ENCODE measurements at regions not wholly inside any gene's neighbourhood (a gene's known extent, or its start where the extent isn't known, plus 50 kb on each side); places are given as distances from the start of the nearest gene placed in this dataset.

GRCh38 chr11:45036733-45037132 lies 86.0 kb upstream of the TP53I11 start:
- no peak for DNase-seq (ENCODE audit: low spot score)

GRCh38 chr11:45037434-45038005 lies 86.8 kb upstream of the TP53I11 start:
- DNase-seq (ENCODE audit: low spot score), result no peak

- no peak for DNase-seq (ENCODE audit: low spot score)
Measured at GRCh38 chr11:45038923-45039322, 88.2 kb upstream of the TP53I11 start.

- DNase-seq (ENCODE audit: low spot score), result no peak
Measured at GRCh38 chr11:45041596-45041995, 90.9 kb upstream of the TP53I11 start.

GRCh38 chr11:45042560-45042959 lies 91.9 kb upstream of the TP53I11 start:
- DNase-seq (ENCODE audit: low spot score), result no peak

- DNase-seq (ENCODE audit: low spot score), result no peak
Measured at GRCh38 chr11:45043755-45044475, 93.2 kb upstream of the TP53I11 start.

GRCh38 chr11:45045683-45046471 lies 95.2 kb upstream of the TP53I11 start:
- DNase-seq (ENCODE audit: low spot score), result peak; percentile 59

- DNase-seq (ENCODE audit: low spot score), result no peak
Measured at GRCh38 chr11:45048313-45048841, 97.7 kb upstream of the TP53I11 start.

GRCh38 chr11:45048870-45049691 lies 97.4 kb upstream of the PRDM11 start:
- DNase-seq (ENCODE audit: low spot score), result no peak

- DNase-seq (ENCODE audit: low spot score), result no peak
Measured at GRCh38 chr11:45050111-45050510, 96.3 kb upstream of the PRDM11 start.

GRCh38 chr11:45051621-45052020 lies 94.8 kb upstream of the PRDM11 start:
- no peak for DNase-seq (ENCODE audit: low spot score)

- no peak for DNase-seq (ENCODE audit: low spot score)
Measured at GRCh38 chr11:45052361-45052760, 94.1 kb upstream of the PRDM11 start.

- no peak for DNase-seq (ENCODE audit: low spot score)
Measured at GRCh38 chr11:45053736-45054446, 92.5 kb upstream of the PRDM11 start.

GRCh38 chr11:45054956-45055355 lies 91.5 kb upstream of the PRDM11 start:
- no peak for DNase-seq (ENCODE audit: low spot score)

GRCh38 chr11:45056529-45056928 lies 89.9 kb upstream of the PRDM11 start:
- no peak for DNase-seq (ENCODE audit: low spot score)

GRCh38 chr11:45057938-45058646 lies 88.3 kb upstream of the PRDM11 start:
- no peak for DNase-seq (ENCODE audit: low spot score)

GRCh38 chr11:45058647-45058950 lies 87.8 kb upstream of the PRDM11 start:
- no peak for DNase-seq (ENCODE audit: low spot score)

- no peak for DNase-seq (ENCODE audit: low spot score)
Measured at GRCh38 chr11:45060707-45061106, 85.7 kb upstream of the PRDM11 start.

- DNase-seq (ENCODE audit: low spot score), result no peak
Measured at GRCh38 chr11:45061641-45062040, 84.8 kb upstream of the PRDM11 start.

GRCh38 chr11:45062115-45062514 lies 84.3 kb upstream of the PRDM11 start:
- no peak for DNase-seq (ENCODE audit: low spot score)

All from pons (tissue), 1 donor.